Adrenal gland (tissue), 5 donors: ENCODE measurements at regions not wholly inside any gene's neighbourhood (a gene's known extent, or its start where the extent isn't known, plus 50 kb on each side); places are given as distances from the start of the nearest gene placed in this dataset.

Experiments used
- CTCF ChIP-seq, 6 experiments: fragments of 450-650 bp in 4 of 6; fragments of 200-600 bp in 2 of 6; sonication (generic) in 1 of 6; IDR thresholded peaks; 1 replicate in 5 of 6; 2 replicates in 1 of 6; pipeline versions ENCODE4 v1.5.1 to v1.8.0; 2016 to 2021; ENCODE audit warnings: antibody characterized with exemption in 6 of 6, mild to moderate bottlenecking in 2 of 6, moderate library complexity in 1 of 6
- POLR2A ChIP-seq, 2 donors: fragments of 450-650 bp; IDR thresholded peaks; one replicate each; pipeline ENCODE4 v1.6.1; 2017; ENCODE audit warnings: antibody characterized with exemption in 2 of 2, mild to moderate bottlenecking in 2 of 2, moderate library complexity in 1 of 2
- donor health status: DM: no; HTN: no; CAD: no.

GRCh38 chr1:69110851-69111250 lies 456.9 kb upstream of the LRRC7 start:
- TF ChIP-seq CTCF (IDR thresholded peaks at IDR 0.05) (no peak), POLR2A (IDR thresholded peaks at IDR 0.05) (no peak)
